GM10266 (cell line): ENCODE measurements at regions not wholly inside any gene's neighbourhood (a gene's known extent, or its start where the extent isn't known, plus 50 kb on each side); places are given as distances from the start of the nearest gene placed in this dataset.

Source experiments
- DNase-seq: peaks from one replicate; pipeline ENCODE4 v3.0.0; 2012; ENCODE audit errors: extremely low spot score
- TF ChIP-seq, protein P1 (sequence below): IDR thresholded peaks from 2 replicates; pipeline ENCODE4 v1.5.1; 2012; ENCODE audit warnings: mild to moderate bottlenecking, low read depth; ENCODE audit not compliant: control insufficient read depth, insufficient read depth; ENCODE audit errors: missing control alignments

DNA sequence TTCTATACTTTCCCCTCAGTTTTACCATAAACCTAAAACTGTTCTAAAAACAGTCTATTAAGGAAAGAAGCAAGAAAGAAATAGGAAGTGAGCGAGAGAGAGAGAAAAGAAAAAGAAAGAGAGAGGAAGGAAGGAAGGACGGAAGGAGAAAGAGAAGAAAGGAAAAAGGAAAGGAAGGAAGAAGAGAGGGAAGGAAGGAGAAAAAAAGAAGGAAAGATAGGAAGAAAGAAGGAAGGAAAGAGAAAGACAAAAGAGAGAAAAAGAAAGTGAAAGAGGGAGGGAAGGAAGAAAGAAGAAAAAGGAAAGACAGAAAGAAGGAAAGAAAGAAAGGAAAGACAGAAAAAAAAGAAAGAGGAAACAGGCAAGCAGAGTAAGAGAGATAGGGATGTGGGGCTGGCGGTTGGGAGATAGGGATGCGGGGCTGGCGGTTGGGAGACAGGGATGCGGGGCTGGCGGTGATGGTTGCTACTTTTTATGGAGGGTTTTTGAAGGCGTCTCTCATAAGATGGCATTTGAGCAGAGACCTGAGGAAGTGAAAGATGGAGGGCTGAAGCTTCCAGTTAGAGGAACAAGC, 70.4 kb upstream of the IRF2BP2 start:
- TF ChIP-seq, protein P1, sequence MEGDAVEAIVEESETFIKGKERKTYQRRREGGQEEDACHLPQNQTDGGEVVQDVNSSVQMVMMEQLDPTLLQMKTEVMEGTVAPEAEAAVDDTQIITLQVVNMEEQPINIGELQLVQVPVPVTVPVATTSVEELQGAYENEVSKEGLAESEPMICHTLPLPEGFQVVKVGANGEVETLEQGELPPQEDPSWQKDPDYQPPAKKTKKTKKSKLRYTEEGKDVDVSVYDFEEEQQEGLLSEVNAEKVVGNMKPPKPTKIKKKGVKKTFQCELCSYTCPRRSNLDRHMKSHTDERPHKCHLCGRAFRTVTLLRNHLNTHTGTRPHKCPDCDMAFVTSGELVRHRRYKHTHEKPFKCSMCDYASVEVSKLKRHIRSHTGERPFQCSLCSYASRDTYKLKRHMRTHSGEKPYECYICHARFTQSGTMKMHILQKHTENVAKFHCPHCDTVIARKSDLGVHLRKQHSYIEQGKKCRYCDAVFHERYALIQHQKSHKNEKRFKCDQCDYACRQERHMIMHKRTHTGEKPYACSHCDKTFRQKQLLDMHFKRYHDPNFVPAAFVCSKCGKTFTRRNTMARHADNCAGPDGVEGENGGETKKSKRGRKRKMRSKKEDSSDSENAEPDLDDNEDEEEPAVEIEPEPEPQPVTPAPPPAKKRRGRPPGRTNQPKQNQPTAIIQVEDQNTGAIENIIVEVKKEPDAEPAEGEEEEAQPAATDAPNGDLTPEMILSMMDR, result no peak
- no peak for DNase-seq

DNA sequence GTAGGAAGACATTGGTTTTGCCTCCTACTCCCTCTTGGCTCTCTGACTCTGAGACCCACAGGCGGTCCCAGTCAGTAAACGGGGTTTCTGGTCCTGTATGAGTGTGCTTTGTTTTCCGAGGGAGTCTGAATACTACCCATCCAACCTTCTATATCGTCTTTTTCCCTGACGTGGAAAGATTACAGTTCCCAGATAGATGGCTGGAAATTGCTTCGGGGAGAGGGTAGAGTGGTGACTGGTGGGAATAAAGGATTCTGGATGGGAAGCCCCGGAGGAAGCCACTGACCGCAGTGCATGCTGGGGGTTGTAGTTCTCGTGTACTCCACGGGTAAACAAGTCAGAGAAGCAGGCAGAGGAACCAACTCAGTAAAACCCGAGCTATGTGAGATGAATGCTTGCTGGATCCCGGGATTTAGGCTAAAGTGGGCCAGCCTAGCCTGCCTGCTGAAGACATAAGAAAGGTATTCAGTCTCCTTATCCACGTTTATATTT, 66.2 kb upstream of the IRF2BP2 start:
- TF ChIP-seq, protein P1, result no peak
- DNase-seq, result peak; percentile 70

DNA sequence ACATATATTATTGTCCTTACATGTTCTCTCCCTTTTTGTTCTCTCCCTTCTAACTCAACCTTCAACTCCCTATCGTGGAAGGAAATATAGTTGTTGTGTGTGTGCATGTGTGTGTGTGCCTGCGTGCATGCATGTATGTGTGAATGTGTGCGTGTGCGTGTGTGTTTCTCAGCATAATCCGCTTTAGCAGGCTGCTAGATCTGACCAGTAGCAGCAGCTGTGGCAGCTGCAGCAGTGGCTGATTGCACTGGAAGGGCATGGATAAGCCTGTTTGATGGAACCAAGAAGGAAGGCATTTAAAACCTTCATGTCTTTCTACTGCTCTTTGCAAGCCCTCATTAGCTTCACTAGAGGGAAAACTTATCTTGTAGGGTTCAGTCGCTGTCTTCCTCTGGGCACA, 65.6 kb upstream of the IRF2BP2 start:
- TF ChIP-seq, protein P1, result no peak
- no peak for DNase-seq

GRCh38 chr1:234675006-234675405, 65.0 kb upstream of the IRF2BP2 start:
- TF ChIP-seq, protein P1, result no peak

DNA sequence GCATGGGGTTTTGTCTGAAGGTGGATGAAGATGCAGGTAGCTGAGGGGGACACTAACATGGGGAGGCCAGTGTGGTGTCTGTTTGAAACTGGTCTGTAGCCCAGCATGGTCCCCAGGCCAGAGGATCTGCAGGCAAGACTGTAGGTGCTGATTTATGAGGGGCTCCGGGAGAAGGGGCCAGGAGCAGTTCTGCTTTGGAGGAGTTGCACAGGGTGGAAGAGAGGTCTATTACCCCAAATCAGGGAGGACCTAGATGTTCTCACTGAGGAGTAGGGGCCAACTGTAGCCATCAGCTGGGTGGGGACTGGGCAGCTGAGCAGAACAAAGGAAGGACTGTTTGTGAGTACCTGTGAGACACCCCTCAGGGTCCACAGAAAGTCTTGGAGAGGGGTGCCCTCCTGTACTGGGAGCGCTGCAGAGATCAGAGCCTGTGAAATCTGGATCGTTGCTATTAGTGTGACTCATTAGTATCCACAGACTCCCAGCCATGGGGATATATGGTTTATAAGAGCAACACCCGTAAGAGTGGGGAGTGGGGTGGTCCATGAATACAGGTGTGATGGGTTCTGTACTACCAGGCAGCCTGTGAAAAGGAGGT, 64.3 kb upstream of the IRF2BP2 start:
- TF ChIP-seq, protein P1, result no peak
- no peak for DNase-seq

More at GRCh38 chr1:234675006-234675405, 65.0 kb upstream of the IRF2BP2 start:
- no peak for DNase-seq

- TF ChIP-seq, protein P1, result no peak
- no peak for DNase-seq
Observed at GRCh38 chr1:234672349-234673135, 62.6 kb upstream of the IRF2BP2 start.
